Activated CD4-positive, alpha-beta memory T cell treated with anti-CD3 and anti-CD28 coated beads, Interleukin-2, amount 10 ng/mL, durations not matched to agents 7 days and 5 days (primary cell): ENCODE measurements at regions not wholly inside any gene's neighbourhood (a gene's known extent, or its start where the extent isn't known, plus 50 kb on each side); places are given as distances from the start of the nearest gene placed in this dataset.
"Not testable (repeated sequence)": the region's sequence is repeated elsewhere in the genome, so short reads cannot be mapped to it uniquely, and the experiment has no call there.

Experiments
- CTCF ChIA-PET: fragments of 350-600 bp; sonication (Branson Sonifier 250); formaldehyde crosslinking; loops from one replicate; lab custom pipeline; 2021; ENCODE audit warnings: antibody characterized with exemption, inconsistent platforms; lab: Charles Lee
- POLR2A ChIA-PET: fragments of 350-600 bp; sonication (Branson Sonifier 250); formaldehyde crosslinking; loops from one replicate; lab custom pipeline; 2021; ENCODE audit warnings: antibody characterized with exemption; lab: Charles Lee
- DNase-seq: peaks from one replicate; pipeline ENCODE4 v3.0.0-alpha.2; 2020
- H3K27ac Mint-ChIP-seq: one replicate; pipeline ENCODE4 v1.8.0; 2021; ENCODE audit warnings: mild to moderate bottlenecking, mixed read lengths
- H3K27me3 Mint-ChIP-seq: one replicate; pipeline ENCODE4 v1.8.0; 2021; ENCODE audit warnings: mixed read lengths
- H3K36me3 Mint-ChIP-seq: one replicate; pipeline ENCODE4 v1.8.0; 2021; ENCODE audit warnings: low read depth, mixed read lengths
- H3K4me1 Mint-ChIP-seq: one replicate; pipeline ENCODE4 v1.8.0; 2021; ENCODE audit warnings: mixed read lengths
- H3K4me3 Mint-ChIP-seq: one replicate; pipeline ENCODE4 v1.8.0; 2021; ENCODE audit warnings: mild to moderate bottlenecking, mixed read lengths
- H3K9me3 Mint-ChIP-seq: one replicate; pipeline ENCODE4 v1.8.0; 2021; ENCODE audit warnings: mixed read lengths

DNA sequence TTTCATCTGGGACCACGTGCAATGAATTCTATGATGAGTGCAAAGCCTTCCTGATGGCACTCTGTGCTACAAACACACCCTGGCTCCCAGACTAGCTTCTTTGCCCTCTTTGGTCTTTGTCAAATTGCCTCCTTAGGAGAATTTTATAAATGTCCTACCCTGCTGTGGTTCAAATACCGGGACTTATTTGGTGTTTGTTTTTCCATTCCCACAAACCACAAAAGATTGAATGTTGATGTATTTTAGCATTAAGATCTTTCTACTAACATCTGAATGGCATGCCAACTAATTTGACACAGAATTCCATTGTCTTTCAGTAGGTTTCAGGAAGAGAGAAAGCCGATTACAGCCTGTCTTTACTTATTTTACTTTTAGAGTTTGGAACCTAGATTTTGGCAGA lies 424.2 kb upstream of the SLC35B3 start:
- CTCF ChIA-PET = no interaction called here
- POLR2A ChIA-PET = no interaction called here
- Mint-ChIP-seq H3K9me3 (no peaks in the 10 kb centered on the region), H3K4me3 (no peak overlapping the region), H3K27me3 (no peaks in the 10 kb centered on the region), H3K4me1 (no peaks in the 10 kb centered on the region), H3K36me3 (no peaks in the 10 kb centered on the region), H3K27ac (no peak overlapping the region)
- no peak for DNase-seq

DNA sequence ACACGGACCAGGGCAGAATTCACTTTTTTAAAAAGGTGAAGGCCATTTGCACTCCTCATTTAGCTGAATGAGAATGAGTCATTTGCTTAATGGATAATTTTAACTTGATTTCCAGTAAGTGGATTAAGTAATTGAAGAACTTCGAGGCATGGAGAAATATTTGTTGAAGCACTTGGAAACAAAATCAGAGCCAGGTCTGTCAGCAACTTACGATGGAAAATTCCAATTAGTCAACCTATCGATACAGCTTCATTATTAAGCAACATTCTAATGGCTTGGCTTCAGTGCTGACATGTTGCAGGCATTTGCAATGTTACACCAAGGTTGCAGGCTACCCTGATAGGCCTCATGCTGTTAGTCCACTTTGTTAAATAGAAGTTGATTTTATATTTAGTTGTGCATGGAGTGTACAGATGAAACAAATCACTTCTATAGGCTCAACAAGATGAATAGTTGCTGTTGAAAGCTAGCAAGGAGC lies 423.5 kb upstream of the SLC35B3 start:
- Mint-ChIP-seq H3K4me1 (no peaks in the 10 kb centered on the region), H3K27ac (no peak overlapping the region), H3K9me3 (no peaks in the 10 kb centered on the region), H3K4me3 (no peak overlapping the region), H3K27me3 (no peaks in the 10 kb centered on the region), H3K36me3 (no peaks in the 10 kb centered on the region)
- ChIA-PET POLR2A (no interaction called here), CTCF (no interaction called here)
- no peak for DNase-seq

- Mint-ChIP-seq H3K27ac (no peak overlapping the region), H3K4me3 (no peak overlapping the region), H3K36me3 (no peaks in the 10 kb centered on the region), H3K27me3 (no peaks in the 10 kb centered on the region), H3K4me1 (no peaks in the 10 kb centered on the region), H3K9me3 (no peaks in the 10 kb centered on the region)
- no peak for DNase-seq
- ChIA-PET CTCF (no interaction called here), POLR2A (no interaction called here)
These were observed 421.8 kb upstream of the SLC35B3 start for GRCh38 chr6:8857160-8857559.

DNA sequence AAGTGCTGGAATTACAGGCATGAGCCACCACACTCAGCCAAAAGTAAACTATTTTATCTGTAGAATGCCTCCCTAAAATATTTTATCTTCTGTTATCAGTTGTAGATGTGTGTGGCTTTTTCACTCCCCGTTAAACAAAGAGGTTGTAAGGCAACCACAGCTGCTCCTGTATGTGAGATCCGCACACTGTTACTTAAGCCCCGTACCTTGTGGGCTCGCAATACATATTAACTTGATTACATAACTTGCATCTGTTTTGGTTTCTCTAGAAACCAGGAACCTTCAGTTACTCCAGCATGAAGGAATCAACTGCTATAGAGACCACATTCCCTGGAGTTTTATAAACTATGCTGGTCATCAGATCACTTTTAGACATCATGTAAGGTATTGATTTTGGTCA lies 420.1 kb upstream of the SLC35B3 start:
- Mint-ChIP-seq H3K4me3 (no peak overlapping the region), H3K27me3 (no peaks in the 10 kb centered on the region), H3K36me3 (no peaks in the 10 kb centered on the region), H3K9me3 (peaks cover 2% of the 10 kb centered on the region), H3K27ac (no peak overlapping the region), H3K4me1 (no peaks in the 10 kb centered on the region)
- ChIA-PET POLR2A (no interaction called here), CTCF (no interaction called here)
- DNase-seq = no peak

GRCh38 chr6:8852332-8852731 lies 417.0 kb upstream of the SLC35B3 start:
- ChIA-PET CTCF (no interaction called here), POLR2A (no interaction called here)
- H3K36me3 Mint-ChIP-seq = no peaks in the 10 kb centered on the region
- no peak for DNase-seq
- H3K4me1 Mint-ChIP-seq = no peaks in the 10 kb centered on the region
- H3K9me3 Mint-ChIP-seq = peaks cover 2% of the 10 kb centered on the region
- no peaks in the 10 kb centered on the region for H3K27me3 Mint-ChIP-seq
- H3K4me3 Mint-ChIP-seq = no peak overlapping the region
- H3K27ac Mint-ChIP-seq = no peak overlapping the region

- CTCF ChIA-PET, H3K36me3 Mint-ChIP-seq, DNase-seq, H3K4me1 Mint-ChIP-seq, H3K27me3 Mint-ChIP-seq, H3K27ac Mint-ChIP-seq, POLR2A ChIA-PET, H3K4me3 Mint-ChIP-seq, H3K9me3 Mint-ChIP-seq: not testable (repeated sequence)
These were observed 411.3 kb upstream of the SLC35B3 start for GRCh38 chr6:8846680-8847079.

GRCh38 chr6:8845690-8846089 lies 410.3 kb upstream of the SLC35B3 start:
- no peak for DNase-seq
- Mint-ChIP-seq H3K4me1 (no peaks in the 10 kb centered on the region), H3K27me3 (no peaks in the 10 kb centered on the region), H3K4me3 (no peak overlapping the region), H3K9me3 (peaks cover 7% of the 10 kb centered on the region), H3K36me3 (no peaks in the 10 kb centered on the region), H3K27ac (no peak overlapping the region)
- CTCF ChIA-PET = no interaction called here
- POLR2A ChIA-PET = no interaction called here

- Mint-ChIP-seq H3K4me1 (no peaks in the 10 kb centered on the region), H3K4me3 (no peak overlapping the region), H3K9me3 (peaks cover 5% of the 10 kb centered on the region), H3K27me3 (no peaks in the 10 kb centered on the region), H3K36me3 (no peaks in the 10 kb centered on the region), H3K27ac (no peak overlapping the region)
- ChIA-PET CTCF (no interaction called here), POLR2A (no interaction called here)
- no peak for DNase-seq
These were observed 409.6 kb upstream of the SLC35B3 start for GRCh38 chr6:8844968-8845367.

GRCh38 chr6:8839626-8840025 lies 404.3 kb upstream of the SLC35B3 start:
- no peak for DNase-seq
- Mint-ChIP-seq H3K4me3 (no peak overlapping the region), H3K27ac (no peak overlapping the region), H3K4me1 (no peaks in the 10 kb centered on the region), H3K36me3 (no peaks in the 10 kb centered on the region), H3K27me3 (no peaks in the 10 kb centered on the region), H3K9me3 (peaks cover 2% of the 10 kb centered on the region)
- POLR2A ChIA-PET = no interaction called here
- CTCF ChIA-PET = no interaction called here

DNA sequence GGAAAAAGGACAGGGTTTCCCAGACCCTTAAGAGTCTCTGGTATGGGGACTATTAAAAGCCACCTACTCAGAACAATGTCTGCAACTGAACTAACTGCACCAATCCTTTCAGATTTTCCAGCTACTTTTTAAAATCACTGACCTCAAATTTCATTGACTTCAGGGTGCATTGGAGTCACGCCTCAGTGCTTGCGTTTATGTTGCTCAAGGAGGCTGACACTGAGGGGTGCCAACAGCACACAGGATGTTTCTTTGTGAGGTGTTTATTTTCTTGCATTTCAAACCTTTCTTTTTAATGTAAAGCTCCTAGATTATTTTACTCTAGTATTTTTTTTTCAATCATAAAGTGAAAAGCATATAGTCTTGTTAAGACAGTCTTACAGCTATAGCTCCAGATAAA lies 402.0 kb upstream of the SLC35B3 start:
- peaks cover 2% of the 10 kb centered on the region for H3K9me3 Mint-ChIP-seq
- no peak for DNase-seq
- H3K36me3 Mint-ChIP-seq = no peaks in the 10 kb centered on the region
- POLR2A ChIA-PET = no interaction called here
- no peak overlapping the region for H3K27ac Mint-ChIP-seq
- H3K27me3 Mint-ChIP-seq = no peaks in the 10 kb centered on the region
- CTCF ChIA-PET = no interaction called here
- H3K4me3 Mint-ChIP-seq = no peak overlapping the region
- no peaks in the 10 kb centered on the region for H3K4me1 Mint-ChIP-seq

GRCh38 chr6:8832695-8833094 lies 397.4 kb upstream of the SLC35B3 start:
- CTCF ChIA-PET, H3K4me3 Mint-ChIP-seq, DNase-seq, POLR2A ChIA-PET, H3K27me3 Mint-ChIP-seq, H3K4me1 Mint-ChIP-seq, H3K9me3 Mint-ChIP-seq, H3K36me3 Mint-ChIP-seq, H3K27ac Mint-ChIP-seq: not testable (repeated sequence)

DNA sequence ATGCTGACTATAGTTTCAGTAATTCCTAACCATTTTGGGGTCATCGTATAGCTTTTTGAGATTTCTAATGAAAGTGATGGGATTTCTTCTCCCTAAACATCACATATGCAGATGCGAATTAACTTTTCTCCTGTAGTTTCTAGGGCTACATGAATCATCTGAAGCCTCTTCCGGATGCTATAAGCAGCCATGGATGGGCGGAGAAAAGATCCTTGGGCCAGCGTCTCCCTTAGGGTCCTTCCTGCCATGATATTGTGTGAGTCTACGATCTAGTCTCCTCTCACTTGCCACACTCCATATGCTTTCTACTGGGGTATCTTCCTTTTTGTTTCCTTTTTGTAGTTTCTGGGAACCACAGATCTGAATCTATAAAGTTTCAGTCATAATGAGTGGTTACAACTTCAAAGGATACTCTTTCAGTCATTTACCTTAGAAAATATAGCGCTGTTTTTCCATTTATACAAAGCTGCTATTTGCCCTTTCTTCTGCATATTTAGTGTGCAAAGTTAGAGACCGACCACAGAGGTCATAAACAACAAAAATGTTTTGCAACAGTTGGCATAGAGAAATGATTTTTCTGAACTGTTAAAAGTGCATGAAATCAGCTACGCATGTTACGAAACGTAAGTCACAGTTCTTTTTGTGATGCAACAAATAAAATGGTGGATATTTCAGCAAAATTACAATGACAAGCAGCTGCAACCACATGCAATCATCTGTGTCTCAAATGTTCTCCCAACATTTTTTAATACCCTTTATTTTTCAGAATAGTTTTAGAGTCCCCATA lies 396.2 kb upstream of the SLC35B3 start:
- H3K27ac Mint-ChIP-seq = no peak overlapping the region
- POLR2A ChIA-PET = no interaction called here
- H3K27me3 Mint-ChIP-seq = no peaks in the 10 kb centered on the region
- DNase-seq = no peak
- no peak overlapping the region for H3K4me3 Mint-ChIP-seq
- H3K4me1 Mint-ChIP-seq = no peaks in the 10 kb centered on the region
- peaks cover 5% of the 10 kb centered on the region for H3K9me3 Mint-ChIP-seq
- CTCF ChIA-PET = no interaction called here
- no peaks in the 10 kb centered on the region for H3K36me3 Mint-ChIP-seq

DNA sequence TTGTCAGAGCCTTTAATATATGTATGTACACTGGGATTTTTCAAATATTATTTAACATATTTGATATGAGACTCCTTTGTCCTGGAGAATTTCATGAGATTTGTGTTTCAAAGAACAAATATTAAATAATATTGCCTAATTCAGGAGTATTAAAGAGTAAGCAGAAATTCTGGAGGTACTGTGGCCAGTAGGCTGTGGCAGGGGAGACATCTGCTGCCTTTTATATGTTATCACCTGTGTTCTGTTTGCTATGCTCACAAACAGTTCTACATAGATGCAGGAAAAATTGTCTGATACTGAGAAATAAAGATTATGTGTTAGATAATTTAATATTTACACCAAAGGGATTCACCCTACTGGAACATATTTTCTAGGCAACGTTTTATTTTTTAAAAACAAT lies 395.4 kb upstream of the SLC35B3 start:
- H3K27ac Mint-ChIP-seq = no peak overlapping the region
- DNase-seq = no peak
- no peak overlapping the region for H3K4me3 Mint-ChIP-seq
- H3K27me3 Mint-ChIP-seq = no peaks in the 10 kb centered on the region
- CTCF ChIA-PET = no interaction called here
- H3K36me3 Mint-ChIP-seq = no peaks in the 10 kb centered on the region
- H3K4me1 Mint-ChIP-seq = no peaks in the 10 kb centered on the region
- H3K9me3 Mint-ChIP-seq = peaks cover 5% of the 10 kb centered on the region
- POLR2A ChIA-PET = no interaction called here

DNA sequence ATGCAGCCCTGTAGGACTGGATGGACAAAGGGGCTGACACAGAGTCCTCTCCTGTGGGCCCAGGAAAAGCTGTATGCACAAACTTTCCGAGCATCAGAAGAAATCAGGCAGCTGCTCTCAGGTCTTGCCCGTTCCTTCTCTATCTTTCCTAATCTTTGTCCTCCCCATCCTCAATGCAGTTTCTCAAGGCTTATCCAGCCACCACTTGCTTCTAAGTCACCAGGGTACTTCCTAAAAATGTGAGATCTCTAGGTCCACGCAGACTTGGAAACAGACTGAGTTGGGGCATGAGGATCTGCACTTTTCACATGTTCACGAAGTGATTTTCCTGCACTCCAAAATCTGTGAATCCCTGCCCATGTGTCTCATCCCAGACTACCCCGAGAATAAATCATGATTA lies 394.5 kb upstream of the SLC35B3 start:
- peaks cover 5% of the 10 kb centered on the region for H3K9me3 Mint-ChIP-seq
- ChIA-PET POLR2A (no interaction called here), CTCF (no interaction called here)
- H3K4me3 Mint-ChIP-seq = no peak overlapping the region
- H3K36me3 Mint-ChIP-seq = no peaks in the 10 kb centered on the region
- H3K4me1 Mint-ChIP-seq = no peaks in the 10 kb centered on the region
- DNase-seq = no peak
- no peak overlapping the region for H3K27ac Mint-ChIP-seq
- no peaks in the 10 kb centered on the region for H3K27me3 Mint-ChIP-seq
